ENCODE measurements at regions not wholly inside any gene's neighbourhood (a gene's known extent, or its start where the extent isn't known, plus 50 kb on each side); places are given as distances from the start of the nearest gene placed in this dataset.
A peak's percentile ranks its signal among the peaks of the same experiment; 100 is the strongest.

GRCh38 chr10:88110822-88111221 lies 247.4 kb downstream of the PTEN start (continued):
- TF ChIP-seq RELB (IDR thresholded peaks at IDR 0.05; ENCODE audit: low read depth) (peak; percentile 49; the same call in 1 of the 2 replicates), HSF1 (IDR thresholded peaks at IDR 0.05; ENCODE audit: low read depth, low read length) (peak; percentile 42; the same call in 1 of the 2 replicates), BCL11A (IDR thresholded peaks at IDR 0.05; ENCODE audit: low read depth, low read length) (0 out of 2 replicates have a peak, but pooled peaks have one; percentile 52), FOXK2 (IDR thresholded peaks at IDR 0.05) (no peak), IRF5 (IDR thresholded peaks at IDR 0.05; ENCODE audit: borderline replicate concordance) (no peak), CHD2 (IDR thresholded peaks at IDR 0.05; ENCODE audit: borderline replicate concordance, low read depth, low read length) (0 out of 2 replicates have a peak, but pooled peaks have one; percentile 25), NFYB (IDR thresholded peaks at IDR 0.05; ENCODE audit: insufficient read depth, low read depth, low read length) (no peak), ATF7 (IDR thresholded peaks at IDR 0.05; ENCODE audit: low read depth) (no peak)

All from GM12878 (cell line).